Liver (tissue), 8 donors: ENCODE measurements at regions not wholly inside any gene's neighbourhood (a gene's known extent, or its start where the extent isn't known, plus 50 kb on each side); places are given as distances from the start of the nearest gene placed in this dataset.

Experiments used
- DNase-seq: peaks from one replicate; pipeline ENCODE4 v3.0.0-alpha.2; 2017; ENCODE audit warnings: low spot score
- H3K27ac ChIP-seq, 2 donors: one replicate each; pipeline ENCODE4 v1.7.0; 2013; ENCODE audit warnings: inconsistent platforms in 2 of 2, low read length in 2 of 2, control low read depth in 1 of 2, low read depth in 1 of 2, mild to moderate bottlenecking in 1 of 2
- H3K27me3 ChIP-seq, 4 donors: one replicate each; pipeline versions ENCODE4 v1.6.1 to v1.7.0; 2013; ENCODE audit warnings: low read length in 3 of 4, inconsistent platforms in 1 of 4, mild to moderate bottlenecking in 1 of 4, moderate library complexity in 1 of 4; ENCODE audit not compliant: control insufficient read depth in 4 of 4, insufficient read depth in 4 of 4
- H3K36me3 ChIP-seq, 4 donors: one replicate each; pipeline versions ENCODE4 v1.6.1 to v1.7.0; 2013; ENCODE audit warnings: low read length in 3 of 4, mild to moderate bottlenecking in 3 of 4, low read depth in 1 of 4, moderate library complexity in 1 of 4; ENCODE audit not compliant: control insufficient read depth in 4 of 4, insufficient read depth in 3 of 4
- H3K4me1 ChIP-seq, 4 donors: one replicate each; pipeline versions ENCODE4 v1.6.1 to v1.7.0; 2013; ENCODE audit warnings: low read length in 3 of 4, mild to moderate bottlenecking in 3 of 4, moderate library complexity in 1 of 4; ENCODE audit not compliant: control insufficient read depth in 4 of 4, insufficient read depth in 4 of 4
- H3K4me3 ChIP-seq, 3 donors: one replicate each; pipeline versions ENCODE4 v1.6.1 to v1.7.0; 2013; ENCODE audit warnings: low read length in 3 of 3, control low read depth in 1 of 3, low read depth in 1 of 3, mild to moderate bottlenecking in 1 of 3
- H3K9ac ChIP-seq, 2 donors: one replicate each; pipeline ENCODE4 v1.7.0; 2013; ENCODE audit warnings: low read length in 2 of 2, mild to moderate bottlenecking in 2 of 2, moderate library complexity in 2 of 2, control low read depth in 1 of 2, low read depth in 1 of 2
- H3K9me3 ChIP-seq, 4 donors: one replicate each; pipeline versions ENCODE4 v1.6.1 to v1.7.0; 2013; ENCODE audit warnings: low read length in 3 of 4; ENCODE audit not compliant: control insufficient read depth in 4 of 4
- ATF3 ChIP-seq: IDR thresholded peaks from 2 replicates; pipeline ENCODE4 v1.6.1; 2016; ENCODE audit warnings: antibody characterized with exemption
- CTCF ChIP-seq: fragments of 150-350 bp; IDR thresholded peaks from 2 replicates; pipeline ENCODE4 v1.5.1; 2017; ENCODE audit warnings: improper control_type of control experiment, low read depth, low read length; ENCODE audit not compliant: missing input control
- EGR1 ChIP-seq, 2 donors: IDR thresholded peaks; 2 replicates each; pipeline ENCODE4 v1.6.1; 2016 to 2018; ENCODE audit warnings: antibody characterized with exemption in 2 of 2, low read depth in 2 of 2
- FOXA1 ChIP-seq: IDR thresholded peaks from 2 replicates; pipeline ENCODE4 v1.6.1; 2016; ENCODE audit warnings: antibody characterized with exemption
- FOXA2 ChIP-seq: IDR thresholded peaks from 2 replicates; pipeline ENCODE4 v1.6.1; 2016; ENCODE audit warnings: antibody characterized with exemption
- GABPA ChIP-seq, 2 donors: IDR thresholded peaks in 1 of 2; conservative IDR thresholded peaks in 1 of 2; 2 replicates each; pipeline ENCODE4 v1.6.1; 2016; ENCODE audit warnings: antibody characterized with exemption in 2 of 2, mild to moderate bottlenecking in 1 of 2, moderate library complexity in 1 of 2
- HNF4A ChIP-seq, 2 donors: conservative IDR thresholded peaks; 2 replicates each; pipeline ENCODE4 v1.6.1; 2016; ENCODE audit warnings: antibody characterized with exemption in 2 of 2, mild to moderate bottlenecking in 2 of 2
- HNF4G ChIP-seq: IDR thresholded peaks from 2 replicates; pipeline ENCODE4 v1.6.1; 2016; ENCODE audit warnings: antibody characterized with exemption
- JUND ChIP-seq, 2 donors: IDR thresholded peaks; 2 replicates each; pipeline ENCODE4 v1.6.1; 2016; ENCODE audit warnings: antibody characterized with exemption in 2 of 2
- NR2F2 ChIP-seq: IDR thresholded peaks from 2 replicates; pipeline ENCODE4 v1.6.1; 2016; ENCODE audit warnings: antibody characterized with exemption
- RAD21 ChIP-seq, 2 donors: IDR thresholded peaks; 2 replicates each; pipeline ENCODE4 v1.6.1; 2016; ENCODE audit warnings: antibody characterized with exemption in 2 of 2, mild to moderate bottlenecking in 2 of 2
- REST ChIP-seq: IDR thresholded peaks from 2 replicates; pipeline ENCODE4 v1.6.1; 2016; ENCODE audit warnings: antibody characterized with exemption, mild to moderate bottlenecking
- RXRA ChIP-seq, 2 donors: IDR thresholded peaks; 2 replicates each; pipeline ENCODE4 v1.6.1; 2017 to 2018; ENCODE audit warnings: antibody characterized with exemption in 2 of 2, mild to moderate bottlenecking in 1 of 2
- SP1 ChIP-seq: IDR thresholded peaks from 2 replicates; pipeline ENCODE4 v1.6.1; 2018; ENCODE audit warnings: antibody characterized with exemption, mild to moderate bottlenecking
- TAF1 ChIP-seq: conservative IDR thresholded peaks from 2 replicates; pipeline ENCODE4 v1.6.1; 2016; ENCODE audit warnings: antibody characterized with exemption, mild to moderate bottlenecking
- YY1 ChIP-seq: IDR thresholded peaks from 2 replicates; pipeline ENCODE4 v1.6.1; 2016; ENCODE audit warnings: antibody characterized with exemption, mild to moderate bottlenecking
- ZBTB33 ChIP-seq: IDR thresholded peaks from 2 replicates; pipeline ENCODE4 v1.6.1; 2016; ENCODE audit warnings: antibody characterized with exemption
- WGBS: extraction: QIAGEN DNeasy Blood & Tissue Kit; methylation state at CpG from one replicate; pipeline ENCODE4 v1.1.7; 2013; 5-methylcytosine and 5-hydroxymethylcytosine counted together
- TF ChIP-seq, protein P1 (sequence below): IDR thresholded peaks from 2 replicates; pipeline ENCODE4 v1.6.1; 2016; ENCODE audit warnings: antibody characterized with exemption
- donor health status: healthy.
- donor health status: healthy.
- donor health status: healthy.
- donor health status: healthy.
- donor health status: healthy.

DNA sequence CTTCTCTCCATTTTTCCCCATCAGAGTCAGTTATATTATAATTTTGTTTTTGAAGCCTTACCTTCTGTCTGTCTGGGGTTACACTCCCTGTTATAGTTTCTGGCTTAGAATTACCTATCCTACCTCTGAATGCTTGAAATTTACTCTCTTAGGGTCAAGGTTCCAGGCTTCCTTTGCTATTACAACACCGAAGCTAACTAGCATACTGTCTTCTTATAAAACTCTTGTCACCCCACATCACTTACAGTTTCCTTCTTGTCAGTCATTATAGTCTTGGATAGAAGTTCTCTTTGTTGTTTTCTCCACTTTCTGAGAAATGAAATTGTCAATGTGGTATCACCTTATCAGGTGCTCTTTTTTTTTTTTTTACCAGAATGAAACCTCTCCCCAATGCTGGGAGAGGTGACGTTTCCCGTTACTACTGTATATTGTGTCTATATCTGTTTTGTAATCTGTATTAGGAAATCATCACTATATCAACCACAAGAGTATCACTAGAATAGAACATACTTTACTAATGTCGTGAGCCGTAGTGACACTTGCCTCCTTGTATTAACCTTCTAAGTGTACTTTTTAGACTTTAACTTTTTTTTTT, 69.2 kb upstream of the PSMA6 start:
- H3K4me1 ChIP-seq = no peaks in the 10 kb centered on the region
- H3K36me3 ChIP-seq = no peaks in the 10 kb centered on the region
- H3K4me3 ChIP-seq = no peak overlapping the region
- no peak overlapping the region for H3K9ac ChIP-seq
- WGBS = 84% methylated on average over 5 of the region's 5 CpGs
- no peak overlapping the region for H3K27ac ChIP-seq
- TF ChIP-seq HNF4G (no peak), HNF4A (conservative IDR thresholded peaks at IDR 0.05) (no peak), TAF1 (no peak), GABPA (IDR thresholded peaks at IDR 0.05 in 1 of 2, conservative IDR thresholded peaks at IDR 0.05 in 1 of 2) (no peak), ZBTB33 (no peak), FOXA1 (no peak), JUND (IDR thresholded peaks at IDR 0.05) (no peak), CTCF (no peak), FOXA2 (no peak), NR2F2 (no peak), RXRA (IDR thresholded peaks at IDR 0.05) (no peak), SP1 (no peak), REST (no peak), RAD21 (IDR thresholded peaks at IDR 0.05) (no peak), YY1 (no peak), EGR1 (IDR thresholded peaks at IDR 0.05; ENCODE audit: low read depth in 2 of 2) (no peak), ATF3 (no peak)
- TF ChIP-seq, protein P1, sequence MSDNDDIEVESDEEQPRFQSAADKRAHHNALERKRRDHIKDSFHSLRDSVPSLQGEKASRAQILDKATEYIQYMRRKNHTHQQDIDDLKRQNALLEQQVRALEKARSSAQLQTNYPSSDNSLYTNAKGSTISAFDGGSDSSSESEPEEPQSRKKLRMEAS = no peak
- DNase-seq = no peak
- H3K27me3 ChIP-seq = no peaks in the 10 kb centered on the region
- H3K9me3 ChIP-seq = no peaks in the 10 kb centered on the region
